Stomach (tissue), 4 donors: ENCODE measurements at regions not wholly inside any gene's neighbourhood (a gene's known extent, or its start where the extent isn't known, plus 50 kb on each side); places are given as distances from the start of the nearest gene placed in this dataset.

Experiments used
- CTCF ChIP-seq, 7 experiments: fragments of 450-650 bp in 4 of 7; fragments of 200-600 bp in 3 of 7; sonication (generic) in 3 of 7; IDR thresholded peaks; one replicate each; pipeline ENCODE4 v1.5.1; 2016 to 2019; ENCODE audit warnings: antibody characterized with exemption in 7 of 7, control low read depth in 2 of 7, mild to moderate bottlenecking in 1 of 7
- EP300 ChIP-seq: sonication (generic); formaldehyde crosslinking; IDR thresholded peaks from one replicate; pipeline ENCODE4 v1.6.1; 2017; ENCODE audit warnings: antibody characterized with exemption
- POLR2A ChIP-seq, 4 donors: fragments of 450-650 bp; IDR thresholded peaks; one replicate each; pipeline ENCODE4 v1.6.1; 2016; ENCODE audit warnings: antibody characterized with exemption in 4 of 4, control low read depth in 2 of 4, mild to moderate bottlenecking in 1 of 4, moderate library complexity in 1 of 4

- TF ChIP-seq CTCF (IDR thresholded peaks at IDR 0.05): no peak
- TF ChIP-seq POLR2A (IDR thresholded peaks at IDR 0.05): no peak
- TF ChIP-seq EP300: no peak
Observed at GRCh38 chr3:102037791-102038190, 188.5 kb downstream of the NFKBIZ start.
